H1 (cell line): ENCODE measurements at regions not wholly inside any gene's neighbourhood (a gene's known extent, or its start where the extent isn't known, plus 50 kb on each side); places are given as distances from the start of the nearest gene placed in this dataset.

ENCODE experiments used
- CTCF ChIA-PET: fragments of 300-600 bp; sonication (Branson Sonifier 250); formaldehyde crosslinking; loops from one replicate; lab custom pipeline; 2021; ENCODE audit not compliant: partially characterized antibody; lab: Charles Lee
- POLR2A ChIA-PET: fragments of 300-600 bp; sonication (Branson Sonifier 250); formaldehyde crosslinking; loops from one replicate; lab custom pipeline; 2021; ENCODE audit warnings: inconsistent platforms; ENCODE audit not compliant: partially characterized antibody; lab: Charles Lee
- DNase-seq, 2 experiments: peaks; one replicate each; pipeline versions ENCODE4 v3.0.0 to v3.0.0-alpha.2; 2010 to 2022; ENCODE audit warnings: low spot score in 2 of 2, low read depth in 1 of 2, mixed read lengths in 1 of 2
- FAIRE-seq: peaks from 2 replicates; lab custom pipeline; 2011; peaks lifted over from hg19 to GRCh38; lab: Jason Lieb, UNC
- H2AFZ ChIP-seq: 2 replicates; pipeline ENCODE4 v1.8.1; 2012; ENCODE audit warnings: low read length, inconsistent platforms
- H2AK5ac ChIP-seq: 2 replicates; pipeline ENCODE4 v1.6.1; 2013; ENCODE audit warnings: low read depth, low read length
- H2BK120ac ChIP-seq: replicated peaks from 2 replicates; pipeline ENCODE3; 2013; ENCODE audit warnings: low read depth, low read length, inconsistent platforms
- H2BK12ac ChIP-seq: 2 replicates; pipeline ENCODE4 v1.6.1; 2013; ENCODE audit warnings: low read depth, low read length
- H2BK15ac ChIP-seq: 2 replicates; pipeline ENCODE4 v1.6.1; 2013; ENCODE audit warnings: low read length
- H2BK20ac ChIP-seq: 2 replicates; pipeline ENCODE4 v1.6.1; 2013; ENCODE audit warnings: low read length
- H2BK5ac ChIP-seq: 2 replicates; pipeline ENCODE4 v1.6.1; 2013; ENCODE audit warnings: low read depth, low read length
- H3K14ac ChIP-seq: 2 replicates; pipeline ENCODE4 v1.6.1; 2013; ENCODE audit warnings: inconsistent platforms; ENCODE audit not compliant: insufficient read length
- H3K18ac ChIP-seq: 2 replicates; pipeline ENCODE4 v1.6.1; 2013; ENCODE audit warnings: low read length; ENCODE audit errors: extremely low read depth
- H3K23ac ChIP-seq: 2 replicates; pipeline ENCODE4 v1.6.1; 2013; ENCODE audit warnings: inconsistent platforms; ENCODE audit not compliant: insufficient read length
- H3K23me2 ChIP-seq: 2 replicates; pipeline ENCODE4 v1.6.1; 2013; ENCODE audit warnings: low read depth, low read length
- H3K27ac ChIP-seq: 2 replicates; pipeline ENCODE4 v1.6.1; 2011; ENCODE audit warnings: low read depth, low read length, inconsistent platforms
- H3K27me3 ChIP-seq, 4 experiments: replicated peaks in 1 of 4; 1 replicate in 1 of 4; 2 replicates in 3 of 4; pipeline versions ENCODE4 v1.6.1 to v1.8.1; 2011 to 2013; ENCODE audit warnings: low read length in 3 of 4, mild to moderate bottlenecking in 3 of 4, inconsistent platforms in 2 of 4, mixed read lengths in 2 of 4, moderate library complexity in 1 of 4; ENCODE audit not compliant: control insufficient read depth in 3 of 4, insufficient read depth in 3 of 4; ENCODE audit errors: extremely low read depth in 1 of 4
- H3K36me3 ChIP-seq, 4 experiments: 2 replicates each; pipeline versions ENCODE4 v1.6.1 to v1.8.1; 2011 to 2013; ENCODE audit warnings: mild to moderate bottlenecking in 4 of 4, low read length in 3 of 4, moderate library complexity in 2 of 4, control low read depth in 1 of 4, inconsistent platforms in 1 of 4; ENCODE audit not compliant: insufficient read depth in 4 of 4, control insufficient read depth in 2 of 4
- H3K4ac ChIP-seq: replicated peaks from 2 replicates; pipeline ENCODE3; 2013; ENCODE audit warnings: low read length, low read depth, mixed read lengths, inconsistent platforms; ENCODE audit not compliant: insufficient read length
- H3K4me1 ChIP-seq, 4 experiments: replicated peaks in 1 of 4; 1 replicate in 1 of 4; 2 replicates in 3 of 4; pipeline versions ENCODE4 v1.6.1 to v1.8.1; 2011 to 2013; ENCODE audit warnings: low read length in 3 of 4, inconsistent platforms in 2 of 4, mixed read lengths in 1 of 4; ENCODE audit not compliant: insufficient read depth in 4 of 4, control insufficient read depth in 3 of 4
- H3K4me2 ChIP-seq, 2 experiments: 2 replicates each; pipeline versions ENCODE4 v1.6.1 to v1.8.1; 2011 to 2013; ENCODE audit warnings: low read depth in 2 of 2, low read length in 2 of 2, control low read depth in 1 of 2, inconsistent platforms in 1 of 2, mild to moderate bottlenecking in 1 of 2; ENCODE audit not compliant: insufficient read depth in 1 of 2
- H3K4me3 ChIP-seq, 4 experiments: fragments of 200-600, 300-600 bp in 1 of 4; sonication (generic), shearing (Covaris generic), sonication (Bioruptor Twin) in 1 of 4; 2 replicates each; pipeline versions ENCODE4 v1.5.1 to v1.8.1; 2011 to 2016; ENCODE audit warnings: low read length in 4 of 4, low read depth in 3 of 4, control low read depth in 2 of 4, inconsistent platforms in 2 of 4, mild to moderate bottlenecking in 2 of 4, mixed read lengths in 1 of 4, moderate library complexity in 1 of 4; ENCODE audit not compliant: insufficient read depth in 2 of 4; ENCODE audit errors: extremely low read depth in 1 of 4
- H3K56ac ChIP-seq: replicated peaks from 2 replicates; pipeline ENCODE3; 2013; ENCODE audit warnings: low read depth, mild to moderate bottlenecking, mixed read lengths, low read length, inconsistent platforms; ENCODE audit not compliant: insufficient read length
- H3K79me1 ChIP-seq: 2 replicates; pipeline ENCODE4 v1.6.1; 2013; ENCODE audit warnings: low read depth, low read length, control low read depth
- H3K79me2 ChIP-seq, 2 experiments: 2 replicates each; pipeline versions ENCODE4 v1.6.1 to v1.8.1; 2012 to 2013; ENCODE audit warnings: low read length in 2 of 2, mild to moderate bottlenecking in 2 of 2, inconsistent platforms in 1 of 2; ENCODE audit not compliant: insufficient read depth in 2 of 2, control insufficient read depth in 1 of 2
- H3K9ac ChIP-seq, 4 experiments: replicated peaks in 1 of 4; 1 replicate in 1 of 4; 2 replicates in 3 of 4; pipeline versions ENCODE4 v1.6.1 to v1.8.1; 2011 to 2013; ENCODE audit warnings: low read depth in 3 of 4, low read length in 3 of 4, control low read depth in 2 of 4, mild to moderate bottlenecking in 2 of 4, moderate library complexity in 2 of 4, inconsistent platforms in 1 of 4; ENCODE audit errors: extremely low read depth in 1 of 4
- H3K9me3 ChIP-seq, 2 experiments: 2 replicates each; pipeline versions ENCODE4 v1.6.1 to v1.8.1; 2012 to 2013; ENCODE audit warnings: mild to moderate bottlenecking in 2 of 2, moderate library complexity in 2 of 2, control low read depth in 1 of 2, inconsistent platforms in 1 of 2, low read depth in 1 of 2, low read length in 1 of 2, mixed read lengths in 1 of 2; ENCODE audit not compliant: insufficient read depth in 2 of 2
- H4K20me1 ChIP-seq, 2 experiments: replicated peaks in 1 of 2; 2 replicates each; pipeline versions ENCODE3 to v1.8.1; 2011 to 2013; ENCODE audit warnings: inconsistent platforms in 2 of 2, low read length in 2 of 2, mild to moderate bottlenecking in 1 of 2; ENCODE audit not compliant: insufficient read depth in 2 of 2, control insufficient read depth in 1 of 2
- H4K5ac ChIP-seq: 2 replicates; pipeline ENCODE4 v1.6.1; 2013; ENCODE audit warnings: low read length, low read depth, mixed read lengths, inconsistent platforms; ENCODE audit not compliant: insufficient read length
- H4K8ac ChIP-seq: 2 replicates; pipeline ENCODE4 v1.8.0; 2013; ENCODE audit warnings: mild to moderate bottlenecking, moderate library complexity, low read length, inconsistent platforms; ENCODE audit not compliant: insufficient read depth; ENCODE audit errors: extremely low read depth
- H4K91ac ChIP-seq: replicated peaks from 2 replicates; pipeline ENCODE3; 2013; ENCODE audit warnings: low read length, mixed read lengths, inconsistent platforms; ENCODE audit not compliant: insufficient read length
- ASH2L ChIP-seq: fragments of 200-600, 300-600 bp; sonication (generic); IDR thresholded peaks from one replicate; pipeline ENCODE4 v1.7.1; 2017; ENCODE audit warnings: low read length
- EZH2 ChIP-seq: fragments of 200-600 bp; sonication (generic); IDR thresholded peaks from 2 replicates; pipeline ENCODE4 v1.7.1; 2012; ENCODE audit warnings: low read depth, mild to moderate bottlenecking, moderate library complexity, low read length, inconsistent platforms; ENCODE audit not compliant: severe bottlenecking
- FOSL1 ChIP-seq: IDR thresholded peaks from 2 replicates; pipeline ENCODE4 v1.6.1; 2011; ENCODE audit warnings: mild to moderate bottlenecking, low read depth, low read length, moderate library complexity; ENCODE audit not compliant: insufficient read depth
- POU5F1 ChIP-seq: IDR thresholded peaks from 2 replicates; pipeline ENCODE4 v1.6.1; 2011; ENCODE audit warnings: low read depth, mild to moderate bottlenecking, low read length, moderate library complexity
- RNF2 ChIP-seq: fragments of 200-900, 300-1000 bp; sonication (generic); IDR thresholded peaks from 2 replicates; pipeline ENCODE4 v1.7.1; 2016; ENCODE audit warnings: borderline replicate concordance, low read depth, mild to moderate bottlenecking, antibody characterized with exemption, low read length; ENCODE audit not compliant: poor library complexity, severe bottlenecking; ENCODE audit errors: missing control alignments
- SAP30 ChIP-seq: fragments of 300-600 bp; sonication (generic); IDR thresholded peaks from 2 replicates; pipeline ENCODE4 v1.7.1; 2012; ENCODE audit warnings: low read length, moderate library complexity, mild to moderate bottlenecking, inconsistent platforms; ENCODE audit not compliant: insufficient read depth, insufficient replicate concordance
- SIX5 ChIP-seq: IDR thresholded peaks from 2 replicates; pipeline ENCODE4 v1.6.1; 2011; ENCODE audit warnings: mild to moderate bottlenecking, low read depth, low read length
- SP1 ChIP-seq: IDR thresholded peaks from 2 replicates; pipeline ENCODE4 v1.6.1; 2011; ENCODE audit warnings: low read depth, low read length
- SUZ12 ChIP-seq: fragments of 200-600 bp; sonication (generic); IDR thresholded peaks from 2 replicates; pipeline ENCODE4 v1.6.1; 2012; ENCODE audit warnings: mild to moderate bottlenecking, inconsistent platforms, low read length, moderate library complexity, mixed read lengths
- TCF12 ChIP-seq: IDR thresholded peaks from 2 replicates; pipeline ENCODE4 v1.6.1; 2011; ENCODE audit warnings: low read depth, mild to moderate bottlenecking, low read length
- WGBS, 2 experiments: shearing (Covaris generic) in 1 of 2; methylation state at CpG; one replicate each; pipeline versions ENCODE4 v1.1.6 to v1.1.7; 2013 to 2015; ENCODE audit warnings: low lambda C conversion rate in 2 of 2, mixed read lengths in 2 of 2, inconsistent platforms in 1 of 2, low coverage in 1 of 2, missing lambda C conversion rate in 1 of 2; ENCODE audit not compliant: insufficient replicate concordance in 2 of 2, insufficient coverage in 1 of 2, insufficient read length in 1 of 2; ENCODE audit errors: extremely low coverage in 1 of 2, missing lambda C conversion rate in 1 of 2; 5-methylcytosine and 5-hydroxymethylcytosine counted together
- TF ChIP-seq, protein P1 (sequence below): IDR thresholded peaks from 2 replicates; pipeline ENCODE4 v1.6.1; 2011; ENCODE audit warnings: low read length, improper control_type of control experiment

DNA sequence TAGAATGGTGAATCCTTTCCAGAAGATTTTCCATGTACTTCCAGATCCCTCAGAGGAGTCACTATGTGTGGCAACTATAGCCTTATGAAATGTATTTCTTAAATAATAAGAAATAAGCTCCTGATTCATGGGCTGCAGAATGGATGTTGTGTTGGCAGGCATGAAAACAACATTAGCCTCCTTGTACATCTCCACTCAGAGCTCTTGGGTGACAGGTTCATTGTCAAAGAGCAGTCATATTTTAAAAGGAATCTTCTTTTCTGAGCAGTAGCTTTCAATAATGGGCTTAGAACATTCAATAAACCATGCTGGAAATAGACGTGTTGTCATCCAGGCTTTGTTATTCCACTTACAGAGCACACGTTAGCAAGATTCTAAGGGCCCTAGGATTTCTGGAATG lies 96.6 kb downstream of the CDC7 start:
- Histone ChIP-seq H3K14ac (no peak overlapping the region), H3K27ac (no peak overlapping the region), H3K4me3 (no peak overlapping the region), H3K9ac (no peak overlapping the region), H4K20me1 (no peaks in the 10 kb centered on the region), H2AFZ (no peak overlapping the region), H3K4me1 (no peaks in the 10 kb centered on the region), H3K4ac (no peak overlapping the region), H3K23ac (no peak overlapping the region), H2AK5ac (no peak overlapping the region), H3K36me3 (no peaks in the 10 kb centered on the region), H2BK15ac (no peak overlapping the region), H2BK120ac (no peak overlapping the region), H3K4me2 (no peak overlapping the region), H3K79me2 (no peaks in the 10 kb centered on the region), H4K8ac (no peak overlapping the region), H3K9me3 (no peaks in the 10 kb centered on the region), H3K27me3 (0 out of 7 replicates have a peak, but pooled peaks cover 0 to 4% (median 0%) of the 10 kb centered on the region in 4 experiments), H2BK5ac (no peak overlapping the region), H3K18ac (no peak overlapping the region), H2BK12ac (no peak overlapping the region), H2BK20ac (no peak overlapping the region), H3K23me2 (no peaks in the 10 kb centered on the region; the same call in 1 of the 2 replicates), H4K91ac (no peak overlapping the region), H3K79me1 (no peaks in the 10 kb centered on the region), H4K5ac (no peak overlapping the region), H3K56ac (no peak overlapping the region)
- 78% methylated on average over 2 of the region's 2 CpGs; no CpG with 5 or more reads in 1 of the 2 experiments for WGBS, 2 experiments
- no peak for DNase-seq
- no peak for FAIRE-seq
- ChIA-PET CTCF (interaction anchor here (1.3 to 1.4 kb wide), 2 partner anchors 15 to 22 kb away, joined by 3 to 4 read pairs; no protein-coding TSS in a partner anchor), POLR2A (no interaction called here)
- no peak for TF ChIP-seq POU5F1
- no peak for TF ChIP-seq TCF12
- no peak for TF ChIP-seq SIX5
- TF ChIP-seq SP1: no peak
- TF ChIP-seq, protein P1, sequence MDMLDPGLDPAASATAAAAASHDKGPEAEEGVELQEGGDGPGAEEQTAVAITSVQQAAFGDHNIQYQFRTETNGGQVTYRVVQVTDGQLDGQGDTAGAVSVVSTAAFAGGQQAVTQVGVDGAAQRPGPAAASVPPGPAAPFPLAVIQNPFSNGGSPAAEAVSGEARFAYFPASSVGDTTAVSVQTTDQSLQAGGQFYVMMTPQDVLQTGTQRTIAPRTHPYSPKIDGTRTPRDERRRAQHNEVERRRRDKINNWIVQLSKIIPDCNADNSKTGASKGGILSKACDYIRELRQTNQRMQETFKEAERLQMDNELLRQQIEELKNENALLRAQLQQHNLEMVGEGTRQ: no peak
- no peak for TF ChIP-seq FOSL1
- no peak for TF ChIP-seq EZH2
- TF ChIP-seq SAP30: no peak
- no peak for TF ChIP-seq ASH2L
- no peak for TF ChIP-seq SUZ12
- TF ChIP-seq RNF2: no peak
